ENCODE measurements at regions not wholly inside any gene's neighbourhood (a gene's known extent, or its start where the extent isn't known, plus 50 kb on each side); places are given as distances from the start of the nearest gene placed in this dataset.
"Not testable (repeated sequence)": the region's sequence is repeated elsewhere in the genome, so short reads cannot be mapped to it uniquely, and the experiment has no call there.

DNA sequence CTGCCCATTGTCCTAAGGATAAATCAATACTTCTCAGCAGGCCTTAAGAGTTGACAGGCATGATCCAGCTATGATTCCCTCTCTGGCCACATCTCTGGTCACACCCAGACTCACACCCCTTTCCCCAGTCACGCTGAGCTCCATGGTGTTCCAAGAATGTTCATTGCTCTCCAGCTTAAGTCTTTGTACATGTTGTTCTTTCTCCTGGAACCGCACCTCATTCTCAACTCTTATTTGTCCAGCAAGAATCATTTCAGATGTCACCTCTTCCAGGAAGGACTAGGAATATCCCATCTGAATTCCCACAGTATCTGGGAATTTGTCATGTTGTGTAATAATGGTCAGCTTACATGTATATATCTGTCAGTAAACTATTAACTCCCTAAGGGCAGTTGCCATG lies 118.3 kb upstream of the GALNT15 start:
- no peak for DNase-seq

- DNase-seq = no peak
Observed at GRCh38 chr3:16058521-16058920, 116.0 kb upstream of the GALNT15 start.

- no peak for DNase-seq
Observed at GRCh38 chr3:16059081-16059537, 115.4 kb upstream of the GALNT15 start.

- DNase-seq = no peak
Observed at GRCh38 chr3:16059711-16060357, 114.6 kb upstream of the GALNT15 start.

GRCh38 chr3:16060358-16060852 lies 114.1 kb upstream of the GALNT15 start:
- no peak for DNase-seq

GRCh38 chr3:16060945-16061344 lies 113.5 kb upstream of the GALNT15 start:
- no peak for DNase-seq

- DNase-seq = no peak
Observed at GRCh38 chr3:16061491-16061890, 113.0 kb upstream of the GALNT15 start.

- DNase-seq = no peak
Observed at GRCh38 chr3:16063603-16064002, 110.9 kb upstream of the GALNT15 start.

DNA sequence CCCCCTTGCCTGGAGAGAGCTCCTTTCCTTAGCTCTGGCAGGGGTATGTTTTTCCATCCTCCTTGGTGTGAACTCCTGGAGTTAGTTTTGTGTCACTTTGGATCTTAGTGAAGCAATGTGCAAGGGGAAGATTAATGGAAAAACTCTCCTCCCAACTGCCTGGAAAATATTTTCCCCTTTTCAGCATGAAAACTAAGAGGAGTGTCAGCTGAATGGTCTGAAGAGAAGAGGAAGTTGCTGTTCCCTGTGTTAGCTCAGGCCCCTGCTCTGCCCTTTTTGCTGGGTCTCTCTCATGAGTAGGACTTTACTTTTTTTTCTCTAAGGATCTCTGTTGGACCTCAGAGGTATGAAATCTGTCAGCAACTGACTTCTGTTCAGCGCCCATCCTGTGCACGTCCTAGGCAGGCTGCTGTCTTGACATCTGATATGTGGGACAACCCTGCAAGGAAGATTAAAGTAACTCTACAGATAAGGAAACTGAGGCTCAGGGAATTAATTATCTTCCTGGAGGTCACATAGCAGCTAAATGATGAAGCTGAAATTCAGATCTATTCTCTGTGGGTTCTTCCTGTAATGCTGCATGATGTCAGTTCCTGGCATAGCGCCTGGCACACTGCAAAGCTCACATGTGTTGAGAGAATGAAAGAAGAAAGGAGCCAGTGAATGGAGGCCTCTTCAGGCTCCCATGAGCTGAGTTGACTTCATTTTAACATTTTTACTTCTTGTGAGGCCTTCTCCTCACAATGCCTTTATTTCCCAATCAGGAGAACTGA lies 109.7 kb upstream of the GALNT15 start:
- DNase-seq = no peak

- no peak for DNase-seq
Observed at GRCh38 chr3:16066545-16066944, 107.9 kb upstream of the GALNT15 start.

DNA sequence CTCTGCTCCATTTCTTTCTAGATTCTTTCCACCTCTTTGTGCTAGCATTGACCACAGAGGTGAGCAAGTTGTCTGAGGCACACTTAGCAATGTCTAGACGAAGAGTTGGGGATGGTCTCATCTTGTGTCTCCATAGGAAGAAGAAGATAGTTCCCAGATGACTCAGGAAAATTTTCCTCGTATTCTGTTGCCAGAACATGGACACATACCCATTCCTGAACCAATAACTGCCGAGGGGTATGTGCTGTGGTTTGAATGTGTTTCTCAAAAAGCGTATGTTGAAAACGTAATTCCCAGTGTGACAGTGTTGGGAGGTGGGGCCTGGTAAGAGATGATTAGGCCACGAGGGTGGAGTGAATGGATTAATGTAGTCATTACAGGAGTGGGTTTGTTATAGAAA lies 107.5 kb upstream of the GALNT15 start:
- no peak for DNase-seq

DNA sequence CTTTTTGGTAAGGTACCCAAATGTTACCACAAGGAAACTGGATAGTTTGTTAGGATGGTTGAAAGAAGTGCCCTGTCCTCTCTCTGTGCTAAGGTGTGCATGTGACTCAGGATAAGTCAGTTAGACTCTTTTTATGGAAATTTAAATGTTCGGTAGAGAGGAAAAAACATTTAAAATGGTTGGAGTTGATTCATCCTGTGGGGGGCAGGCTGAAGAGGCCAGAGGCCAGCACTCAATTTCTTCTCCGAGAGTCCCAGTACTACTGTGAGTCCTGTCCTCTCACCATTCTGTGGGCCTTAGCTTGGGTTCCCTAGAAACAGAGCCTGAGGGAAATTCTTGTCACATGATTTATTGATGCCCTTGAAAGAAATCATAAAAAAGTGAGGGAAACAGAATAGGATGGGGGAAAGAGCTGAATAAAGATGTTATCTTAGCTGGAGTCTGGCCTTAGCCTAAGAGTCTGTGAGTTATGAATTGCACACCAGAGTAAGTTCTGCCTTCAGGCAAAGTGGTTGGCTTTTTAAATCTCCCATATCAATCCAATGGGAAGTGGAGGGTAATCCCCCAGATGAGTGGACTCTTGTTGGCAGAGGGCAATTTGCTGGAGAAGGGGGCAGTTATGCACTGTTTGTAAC lies 106.5 kb upstream of the GALNT15 start:
- no peak for DNase-seq

DNA sequence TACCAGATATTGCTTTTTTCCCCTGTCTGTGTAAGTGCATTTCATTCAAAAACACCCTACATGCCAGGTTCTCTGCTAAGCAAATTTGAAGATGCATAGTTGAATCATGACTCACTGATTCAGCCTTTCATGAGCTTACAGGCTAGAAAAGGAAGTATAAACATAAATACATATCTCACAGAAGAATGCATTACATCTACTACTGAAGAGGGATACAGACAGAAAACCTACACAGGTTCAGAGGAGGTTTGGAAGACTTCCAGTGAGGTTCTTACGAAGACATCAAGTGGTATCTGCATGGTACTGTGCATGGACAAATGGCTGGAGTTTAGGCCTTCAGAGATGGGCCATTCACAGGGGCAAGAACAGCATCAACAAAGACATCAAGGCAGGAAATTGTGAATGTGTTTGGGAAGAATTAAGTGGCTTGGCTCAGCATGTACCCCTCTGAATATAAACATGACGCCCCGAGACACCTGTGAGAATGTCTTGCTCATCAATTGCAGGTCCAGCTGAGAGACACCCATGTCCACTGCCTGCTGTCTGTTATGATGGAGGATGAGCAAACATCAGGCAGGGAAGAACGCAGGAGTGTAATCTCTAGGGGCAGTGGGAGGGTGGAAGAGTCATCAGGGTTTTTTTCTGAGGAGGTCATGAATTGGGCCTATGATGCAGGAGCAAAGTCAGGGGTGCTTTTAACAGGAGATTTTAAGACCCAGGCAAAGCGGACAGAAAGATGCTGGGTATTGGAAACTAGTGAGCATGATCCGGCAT lies 105.1 kb upstream of the GALNT15 start:
- no peak for DNase-seq

DNA sequence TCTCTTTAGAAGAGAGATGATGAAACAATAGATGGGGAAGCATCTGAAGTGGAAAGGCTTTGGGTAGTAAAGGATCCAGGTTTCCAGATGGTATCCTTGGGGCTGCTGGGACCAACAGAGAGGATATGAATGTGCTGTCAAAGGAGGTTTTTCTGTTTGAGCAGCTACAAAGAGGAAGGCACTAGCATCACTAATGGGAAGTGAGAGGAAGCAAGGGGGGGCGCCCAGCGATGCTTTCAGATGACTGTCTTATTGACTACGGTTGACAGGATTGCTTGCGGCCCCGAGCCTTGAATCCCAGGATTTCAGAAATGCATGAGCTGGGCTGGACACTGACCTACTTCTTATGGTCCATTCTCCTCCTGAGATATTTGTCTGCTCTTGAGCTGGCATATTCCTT lies 103.8 kb upstream of the GALNT15 start:
- DNase-seq = no peak

GRCh38 chr3:16071206-16071605 lies 103.3 kb upstream of the GALNT15 start:
- no peak for DNase-seq

DNA sequence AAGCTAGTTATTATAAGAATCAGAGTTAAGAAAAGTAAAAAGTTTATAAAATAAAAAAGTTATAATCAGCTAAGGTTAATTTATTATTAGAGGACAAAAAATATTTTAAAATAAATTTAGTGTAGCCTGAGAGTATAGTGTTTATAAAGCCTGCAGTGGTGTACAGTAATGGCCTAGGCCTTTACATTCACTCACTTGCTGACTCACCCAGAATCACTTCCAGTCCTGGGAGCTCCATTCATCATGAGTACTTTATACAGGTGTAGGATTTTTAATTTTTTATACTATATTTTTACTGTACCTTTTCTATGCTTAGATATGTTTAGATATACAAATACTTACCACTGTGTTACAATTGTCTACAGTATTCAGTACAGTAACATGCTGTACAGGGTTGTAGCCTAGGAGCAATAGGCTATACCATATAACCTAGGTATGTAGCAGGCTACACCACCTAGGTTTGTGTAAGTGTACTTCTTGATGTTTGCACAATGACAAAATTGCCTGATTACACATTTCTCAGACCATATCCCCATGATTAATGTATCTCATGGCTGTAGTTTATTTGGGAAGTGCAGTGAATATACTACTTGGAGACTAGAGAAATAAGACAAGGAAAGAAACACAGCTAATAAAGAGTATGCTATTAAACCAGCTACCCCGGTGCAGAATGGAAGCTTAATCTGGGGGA lies 101.9 kb upstream of the GALNT15 start:
- no peak for DNase-seq

- DNase-seq = no peak
Observed at GRCh38 chr3:16073203-16073602, 101.3 kb upstream of the GALNT15 start.

DNA sequence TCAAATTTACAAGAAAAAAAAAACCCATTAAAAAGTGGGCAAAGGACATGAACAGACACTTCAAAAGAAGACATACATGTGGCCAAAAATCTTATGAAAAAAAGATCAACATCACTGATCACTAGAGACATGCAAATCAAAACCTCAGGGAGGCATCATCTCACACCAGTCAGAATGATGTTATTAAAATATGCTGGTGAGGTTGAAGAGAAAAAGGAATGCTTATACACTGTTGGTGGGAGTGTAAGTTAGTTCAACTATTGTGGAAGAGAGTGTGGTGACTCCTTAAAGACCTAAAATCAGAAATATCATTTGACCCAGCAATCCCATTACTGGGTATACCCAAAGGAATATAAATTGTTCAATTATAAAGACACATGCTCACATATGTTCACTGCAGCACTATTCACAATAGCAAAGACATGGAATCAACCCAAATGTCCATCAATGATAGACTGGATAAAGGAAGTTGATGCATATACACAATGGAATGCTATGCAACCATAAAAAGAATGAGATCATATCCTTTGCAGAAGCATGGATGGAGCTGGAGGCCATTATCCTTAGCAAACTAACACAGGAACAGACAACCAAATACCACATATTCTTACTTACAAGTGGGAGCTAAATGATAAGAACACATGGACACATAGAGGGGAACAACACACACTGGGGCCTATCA lies 100.3 kb upstream of the GALNT15 start:
- not testable (repeated sequence) for DNase-seq

DNA sequence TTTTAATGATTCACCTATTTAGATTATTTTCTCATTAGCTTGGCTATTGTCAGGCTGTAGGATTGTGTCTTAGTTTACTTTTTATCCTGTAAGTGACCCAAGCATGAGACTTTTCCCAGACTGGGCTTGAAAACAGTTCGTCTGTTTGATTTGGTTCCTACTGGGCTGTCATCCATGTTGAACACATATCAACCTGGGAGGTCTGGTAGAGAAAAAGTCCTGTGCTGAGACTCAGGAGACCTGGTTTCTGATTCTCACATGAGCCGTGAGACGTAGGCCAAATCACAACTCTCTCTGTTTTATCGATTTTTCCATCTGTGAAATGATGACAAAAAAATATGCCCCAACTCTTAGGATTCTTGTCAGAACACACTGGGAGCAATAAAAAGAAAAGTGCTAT lies 98.8 kb upstream of the GALNT15 start:
- DNase-seq = no peak

DNA sequence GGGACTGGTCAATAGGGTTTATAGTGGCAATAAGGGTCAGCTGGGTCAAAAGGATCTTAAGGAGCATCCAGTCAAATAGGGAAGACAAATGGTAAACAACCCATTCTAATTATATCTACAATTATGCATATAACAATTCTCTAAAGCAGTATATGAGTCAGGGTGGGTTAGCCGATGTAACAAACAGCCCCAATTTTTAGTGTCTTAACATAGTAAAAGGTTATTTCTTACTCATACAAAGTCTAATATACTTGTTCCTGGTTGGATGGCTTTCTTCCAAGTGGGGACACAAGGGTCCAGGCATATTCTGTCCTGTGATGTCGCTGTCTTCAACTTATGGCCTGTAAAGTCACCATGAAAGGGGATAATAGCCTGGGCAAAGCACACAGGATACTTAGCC lies 97.9 kb upstream of the GALNT15 start:
- no peak for DNase-seq

DNA sequence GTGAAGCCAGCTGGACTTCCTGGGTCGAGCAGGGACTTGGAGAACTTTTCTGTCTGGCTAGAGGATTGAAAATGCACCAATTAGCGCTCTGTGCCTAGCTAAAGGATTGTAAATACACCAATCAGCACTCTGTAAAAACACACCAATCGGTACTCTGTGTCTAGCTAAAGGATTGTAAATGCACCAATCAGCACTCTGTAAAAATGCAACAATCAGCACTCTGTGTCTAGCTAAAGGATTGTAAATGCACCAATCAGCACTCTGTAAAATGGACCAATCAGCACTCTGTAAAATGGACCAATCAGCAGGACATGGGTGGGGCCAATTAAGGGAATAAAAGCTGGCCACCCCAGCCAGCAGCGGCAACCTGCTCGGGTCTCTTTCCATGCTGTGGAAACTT lies 97.3 kb upstream of the GALNT15 start:
- not testable (repeated sequence) for DNase-seq

- not testable (repeated sequence) for DNase-seq
Observed at GRCh38 chr3:16077681-16078080, 96.8 kb upstream of the GALNT15 start.
